ENCODE measurements at regions not wholly inside any gene's neighbourhood (a gene's known extent, or its start where the extent isn't known, plus 50 kb on each side); places are given as distances from the start of the nearest gene placed in this dataset.

DNA sequence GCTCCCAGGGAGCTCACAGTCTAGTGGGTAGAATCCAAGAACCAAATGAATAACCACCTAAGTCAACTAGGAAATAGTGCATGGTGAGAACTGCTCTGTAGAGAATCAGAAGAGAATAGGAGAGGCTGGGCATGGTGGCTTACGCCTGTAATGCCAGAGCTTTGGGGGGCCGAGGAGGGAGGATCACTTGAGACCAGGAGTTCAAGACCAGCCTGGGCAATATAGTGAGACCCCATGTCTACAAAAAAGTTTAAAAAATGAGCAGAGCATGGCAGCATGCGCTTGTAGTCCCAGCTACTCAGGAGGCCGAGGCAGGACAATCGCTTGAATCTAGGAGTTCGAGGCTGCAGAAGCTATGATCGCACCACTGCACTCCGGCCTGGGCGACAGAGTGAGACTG lies 122.3 kb upstream of the IRF2BP2 start:
- peaks cover 0 to 14% (median 10%) of the 10 kb centered on the region in 4 donors for H3K4me1 ChIP-seq
- no peak overlapping the region for H3K4me3 ChIP-seq
- DNase-seq = no peak
- intact Hi-C loops (cut with DNase I) = no loop called here
- H3K27ac ChIP-seq = no peak overlapping the region
- H3K27me3 ChIP-seq = no peaks in the 10 kb centered on the region
- no peaks in the 10 kb centered on the region for H3K36me3 ChIP-seq
- no peaks in the 10 kb centered on the region for H3K9me3 ChIP-seq
- no peak for TF ChIP-seq EP300 (IDR thresholded peaks at IDR 0.05)
- TF ChIP-seq POLR2AphosphoS5 (IDR thresholded peaks at IDR 0.05) = no peak
- TF ChIP-seq POLR2A (IDR thresholded peaks at IDR 0.05) = no peak
- TF ChIP-seq, protein P1, sequence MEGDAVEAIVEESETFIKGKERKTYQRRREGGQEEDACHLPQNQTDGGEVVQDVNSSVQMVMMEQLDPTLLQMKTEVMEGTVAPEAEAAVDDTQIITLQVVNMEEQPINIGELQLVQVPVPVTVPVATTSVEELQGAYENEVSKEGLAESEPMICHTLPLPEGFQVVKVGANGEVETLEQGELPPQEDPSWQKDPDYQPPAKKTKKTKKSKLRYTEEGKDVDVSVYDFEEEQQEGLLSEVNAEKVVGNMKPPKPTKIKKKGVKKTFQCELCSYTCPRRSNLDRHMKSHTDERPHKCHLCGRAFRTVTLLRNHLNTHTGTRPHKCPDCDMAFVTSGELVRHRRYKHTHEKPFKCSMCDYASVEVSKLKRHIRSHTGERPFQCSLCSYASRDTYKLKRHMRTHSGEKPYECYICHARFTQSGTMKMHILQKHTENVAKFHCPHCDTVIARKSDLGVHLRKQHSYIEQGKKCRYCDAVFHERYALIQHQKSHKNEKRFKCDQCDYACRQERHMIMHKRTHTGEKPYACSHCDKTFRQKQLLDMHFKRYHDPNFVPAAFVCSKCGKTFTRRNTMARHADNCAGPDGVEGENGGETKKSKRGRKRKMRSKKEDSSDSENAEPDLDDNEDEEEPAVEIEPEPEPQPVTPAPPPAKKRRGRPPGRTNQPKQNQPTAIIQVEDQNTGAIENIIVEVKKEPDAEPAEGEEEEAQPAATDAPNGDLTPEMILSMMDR (IDR thresholded peaks at IDR 0.05) = no peak
- 97 to 98% methylated on average over 9 of the region's 9 CpGs for WGBS, 2 donors

- intact Hi-C loops (cut with DNase I) = no loop called here
- H3K27ac ChIP-seq = peak overlapping the region in 1 of 4 donors; percentile 7
- no peak overlapping the region for H3K4me3 ChIP-seq
- 66 to 85% methylated on average over 10 of the region's 10 CpGs for WGBS, 2 donors
- H3K9me3 ChIP-seq = no peaks in the 10 kb centered on the region
- DNase-seq = peak; percentile 67
- H3K27me3 ChIP-seq = no peaks in the 10 kb centered on the region
- TF ChIP-seq, protein P1 (IDR thresholded peaks at IDR 0.05) = no peak
- TF ChIP-seq POLR2AphosphoS5 (IDR thresholded peaks at IDR 0.05) (no peak), EP300 (IDR thresholded peaks at IDR 0.05) (no peak), POLR2A (IDR thresholded peaks at IDR 0.05) (no peak)
- no peaks in the 10 kb centered on the region for H3K36me3 ChIP-seq
- H3K4me1 ChIP-seq = peaks cover 0 to 20% (median 16%) of the 10 kb centered on the region in 4 donors
Measured at GRCh38 chr1:234731569-234732085, 121.6 kb upstream of the IRF2BP2 start.

DNA sequence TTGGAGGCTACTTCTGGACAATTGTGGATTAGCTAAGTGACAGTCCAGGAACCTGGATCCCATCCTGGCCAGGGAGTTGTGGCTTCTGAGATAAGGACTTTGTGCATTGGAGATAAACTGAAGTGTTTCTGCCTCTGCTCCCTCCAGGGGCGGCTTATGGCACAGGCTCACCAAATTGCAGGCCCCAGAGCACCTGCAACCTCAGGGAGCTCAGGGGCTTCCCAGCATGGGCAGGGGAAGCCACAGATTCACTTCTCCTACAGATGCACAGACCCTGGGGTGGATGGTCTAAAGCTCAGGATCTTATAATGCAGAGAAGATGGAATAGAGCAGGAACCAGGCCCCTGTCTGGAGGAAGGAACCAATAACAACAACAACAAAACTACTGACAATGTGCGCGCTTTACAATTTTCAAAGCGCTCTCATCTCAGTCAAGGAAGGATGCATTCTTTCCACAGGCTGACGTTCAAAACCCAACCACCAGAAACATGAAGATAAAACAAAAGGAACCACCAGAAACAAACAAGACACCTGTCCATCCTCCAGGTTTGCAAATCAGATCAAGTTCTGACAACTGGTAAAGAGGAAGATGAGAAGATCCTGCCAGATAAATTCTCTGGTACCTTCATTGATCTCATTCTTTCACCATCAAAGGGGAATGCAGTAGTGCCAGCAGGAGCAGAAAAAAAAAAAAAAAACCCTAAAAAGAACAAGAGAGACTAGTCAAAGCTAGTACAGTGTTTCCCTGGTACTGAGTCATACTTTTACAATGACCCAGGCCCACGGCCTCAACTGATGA lies 121.0 kb upstream of the IRF2BP2 start:
- Histone ChIP-seq H3K4me3 (no peak overlapping the region), H3K4me1 (peaks cover 0 to 26% (median 22%) of the 10 kb centered on the region in 4 donors), H3K9me3 (no peaks in the 10 kb centered on the region), H3K27me3 (no peaks in the 10 kb centered on the region), H3K36me3 (no peaks in the 10 kb centered on the region), H3K27ac (peak overlapping the region in 1 of 4 donors; percentile 7)
- WGBS, 2 donors = 57 to 74% methylated on average over 6 of the region's 6 CpGs
- peak; percentile 19 for DNase-seq
- intact Hi-C loops (cut with DNase I) = no loop called here
- no peak for TF ChIP-seq POLR2AphosphoS5 (IDR thresholded peaks at IDR 0.05)
- TF ChIP-seq, protein P1 (IDR thresholded peaks at IDR 0.05) = no peak
- no peak for TF ChIP-seq EP300 (IDR thresholded peaks at IDR 0.05)
- no peak for TF ChIP-seq POLR2A (IDR thresholded peaks at IDR 0.05)

- WGBS, 2 donors = 90 to 98% methylated on average over 1 of the region's 1 CpG
- peaks cover 0 to 32% (median 28%) of the 10 kb centered on the region in 4 donors for H3K4me1 ChIP-seq
- intact Hi-C loops (cut with DNase I) = no loop called here
- TF ChIP-seq POLR2A (IDR thresholded peaks at IDR 0.05) (no peak), POLR2AphosphoS5 (IDR thresholded peaks at IDR 0.05) (no peak)
- TF ChIP-seq, protein P1 (IDR thresholded peaks at IDR 0.05) = no peak
- no peaks in the 10 kb centered on the region for H3K27me3 ChIP-seq
- no peak overlapping the region for H3K4me3 ChIP-seq
- H3K9me3 ChIP-seq = no peaks in the 10 kb centered on the region
- H3K36me3 ChIP-seq = no peaks in the 10 kb centered on the region
- H3K27ac ChIP-seq = no peak overlapping the region
- DNase-seq = peak; percentile 40
Measured at GRCh38 chr1:234730475-234730769, 120.4 kb upstream of the IRF2BP2 start.
